ENCODE measurements at regions not wholly inside any gene's neighbourhood (a gene's known extent, or its start where the extent isn't known, plus 50 kb on each side); places are given as distances from the start of the nearest gene placed in this dataset.

- TF ChIP-seq CTCF (conservative IDR thresholded peaks at IDR 0.05), result no peak
- TF ChIP-seq EZH2 (IDR thresholded peaks at IDR 0.05; ENCODE audit: low read depth), result no peak
Measured at GRCh38 chr5:10120934-10121333, 128.8 kb downstream of the ATPSCKMT start.
